ENCODE measurements at regions not wholly inside any gene's neighbourhood (a gene's known extent, or its start where the extent isn't known, plus 50 kb on each side); places are given as distances from the start of the nearest gene placed in this dataset.

DNA sequence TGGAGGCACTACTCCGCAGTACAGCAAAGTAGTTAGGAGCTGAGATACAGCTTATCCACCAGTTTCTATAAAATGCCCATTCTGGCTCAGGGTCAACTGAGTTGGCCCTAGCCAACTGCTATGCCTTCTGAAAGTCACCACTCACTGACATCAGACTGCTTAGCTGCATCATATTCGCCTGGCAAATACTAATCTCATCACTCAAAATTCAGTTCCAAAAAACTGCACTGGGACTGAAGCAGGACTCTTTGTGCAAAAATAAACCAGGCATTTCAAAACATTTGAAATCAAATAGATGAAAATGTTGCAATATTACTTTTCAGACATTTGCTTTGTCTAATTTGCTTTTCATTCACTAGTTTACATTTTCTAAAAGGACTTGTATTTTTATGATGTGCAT is 230.0 kb downstream of the ALDH8A1 start:
- no peak for DNase-seq (ENCODE audit: low read depth in 4 of 4, low spot score in 3 of 4)

DNA sequence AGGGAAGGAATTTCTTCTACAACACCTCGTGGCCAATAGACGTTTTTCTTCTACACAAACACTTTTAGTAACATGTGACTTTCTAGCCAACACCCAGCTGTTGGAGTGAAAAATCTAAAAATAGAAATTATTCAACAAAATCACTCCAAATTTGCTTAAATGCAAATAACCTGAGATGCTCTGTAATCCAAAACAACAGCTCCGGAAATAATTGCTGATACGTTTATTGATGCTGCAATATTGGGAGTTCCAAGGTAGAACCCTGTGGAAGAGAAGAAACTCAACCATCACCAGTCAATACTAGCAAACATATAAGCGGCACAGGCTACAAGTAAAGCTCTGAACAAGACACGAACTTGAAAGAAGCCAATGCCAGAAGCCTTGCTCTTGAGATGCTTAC is 230.6 kb downstream of the ALDH8A1 start:
- DNase-seq (ENCODE audit: low read depth in 4 of 4, low spot score in 3 of 4) = no peak

DNA sequence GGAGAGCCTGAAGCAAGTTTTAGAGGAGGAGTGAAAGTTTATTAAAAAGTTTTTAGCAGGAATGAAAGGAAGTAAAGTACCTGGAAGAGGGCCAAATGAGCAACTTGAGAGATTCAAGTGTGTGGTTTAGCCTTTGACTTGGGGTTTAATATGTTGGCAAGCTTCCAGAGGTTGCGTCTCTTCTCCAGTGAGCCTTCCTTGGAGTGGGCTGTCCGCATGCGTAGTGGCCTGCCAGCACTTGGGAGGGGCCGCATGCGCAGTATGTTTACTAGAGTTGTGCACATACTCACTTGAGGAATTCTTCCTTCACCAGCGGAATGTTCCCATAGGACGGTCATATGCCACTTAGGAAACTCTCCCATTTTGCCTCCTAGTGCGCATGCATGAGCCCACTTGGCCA is 235.2 kb downstream of the ALDH8A1 start:
- DNase-seq (ENCODE audit: low read depth in 4 of 4, low spot score in 3 of 4) = no peak

DNA sequence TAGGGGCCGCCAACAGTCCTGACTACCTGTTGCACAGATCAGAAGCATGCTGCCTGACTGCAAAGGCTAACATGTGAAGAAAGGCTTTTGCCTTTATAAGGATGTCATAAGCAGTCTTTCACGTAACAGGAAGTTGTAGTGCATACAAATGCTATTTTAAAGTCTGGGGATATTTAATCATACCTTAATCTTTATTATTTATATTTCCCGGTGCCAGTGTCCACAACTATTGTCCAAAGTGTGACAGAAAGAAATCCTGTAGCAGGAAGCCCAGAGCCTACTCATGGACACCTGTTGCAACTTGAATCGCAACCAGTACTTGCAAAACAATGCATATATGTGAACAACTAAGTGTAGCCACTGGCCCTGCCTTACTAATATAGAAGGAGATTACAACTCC is 235.8 kb downstream of the ALDH8A1 start:
- DNase-seq (ENCODE audit: low read depth in 4 of 4, low spot score in 3 of 4) = no peak

DNA sequence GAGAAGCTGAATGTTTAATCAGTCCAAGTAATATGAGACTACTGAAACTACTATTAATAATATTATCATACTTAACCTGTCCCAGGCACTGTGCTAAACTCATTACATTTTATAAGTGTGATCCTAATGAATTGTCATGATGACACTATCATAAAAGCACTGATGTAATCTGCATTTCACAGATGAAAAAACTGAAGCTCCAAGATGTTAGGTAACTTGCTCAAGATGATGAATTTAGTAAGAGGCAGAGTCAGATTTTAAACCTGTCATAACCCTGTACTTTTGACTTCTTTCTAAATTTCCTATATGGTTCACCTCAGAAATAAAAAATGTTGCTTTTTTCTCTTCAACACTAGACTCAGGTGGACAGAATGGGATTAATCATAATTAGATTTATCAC is 237.6 kb downstream of the ALDH8A1 start:
- no peak for DNase-seq (ENCODE audit: low read depth in 4 of 4, low spot score in 3 of 4)

DNA sequence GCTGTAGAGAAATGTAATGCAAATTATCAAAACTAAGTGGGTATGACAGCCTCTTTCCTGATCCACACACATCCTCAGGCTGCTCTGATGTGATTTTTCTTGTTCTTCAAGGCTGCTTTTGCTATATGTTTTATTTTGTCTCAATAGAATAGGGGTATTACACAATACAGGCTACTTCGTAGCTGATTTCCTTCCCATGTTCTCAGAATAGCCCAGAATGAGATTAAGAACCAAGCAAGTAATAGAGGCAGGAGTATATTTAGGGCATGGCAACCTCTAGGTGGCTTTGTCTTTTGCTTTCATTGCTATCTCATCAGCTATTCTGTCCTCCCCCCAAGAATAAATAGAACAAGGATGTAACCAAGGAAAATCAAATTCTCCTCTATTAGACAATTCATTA is 241.8 kb downstream of the ALDH8A1 start:
- no peak for DNase-seq (ENCODE audit: low read depth in 4 of 4, low spot score in 3 of 4)

DNA sequence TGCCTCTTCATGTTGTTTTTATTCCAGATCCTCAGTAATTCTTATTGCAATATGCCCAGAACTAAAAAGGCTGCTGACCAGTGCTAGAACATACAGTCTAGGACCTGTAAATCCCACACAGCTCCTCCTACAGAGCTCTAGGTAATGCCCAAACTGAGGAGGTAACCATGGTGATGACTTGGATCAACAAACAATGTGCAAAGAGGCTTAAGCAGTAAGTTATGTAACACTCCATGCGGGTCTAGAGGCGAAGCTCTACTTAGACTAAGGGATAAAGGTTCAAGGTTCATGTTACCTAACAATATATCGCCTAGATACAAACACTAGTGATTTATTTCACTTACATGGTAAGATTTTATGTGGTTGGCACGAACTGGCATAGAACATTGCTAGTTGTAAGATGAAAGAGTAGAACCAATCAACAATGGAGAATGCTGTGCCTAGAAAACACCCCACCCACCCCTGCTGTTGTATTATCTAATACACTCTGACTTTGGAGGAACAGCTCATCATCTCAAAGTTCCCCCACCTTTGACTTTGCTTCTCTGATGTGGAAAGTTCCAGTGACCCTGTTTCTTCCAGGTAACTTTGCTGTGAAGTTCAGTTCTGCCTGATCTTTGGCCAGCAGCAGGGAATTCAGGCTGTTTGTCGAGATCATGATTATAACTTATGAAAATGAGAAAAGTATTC is 242.4 kb downstream of the ALDH8A1 start:
- peak in 2 of 4 donors; percentile 31 to 46 for DNase-seq (ENCODE audit: low read depth in 4 of 4, low spot score in 3 of 4)

DNA sequence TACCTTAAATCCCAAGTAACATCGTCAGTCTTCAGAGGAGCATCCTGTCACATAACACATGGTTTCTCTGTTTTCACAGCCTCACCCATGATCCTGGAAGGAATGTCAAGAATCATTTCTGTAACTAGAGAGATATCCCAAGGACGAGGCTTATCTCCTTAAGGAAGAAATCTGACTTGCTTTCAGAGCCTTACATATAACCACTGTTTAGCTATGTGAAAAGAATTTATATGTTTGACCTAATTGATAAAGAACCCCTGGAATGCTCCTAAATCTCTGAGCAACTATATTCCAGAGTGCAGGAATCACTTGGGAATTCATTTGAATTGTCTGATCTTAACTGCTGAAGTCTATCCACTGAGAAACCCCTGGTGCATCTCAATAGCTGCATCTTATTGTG is 243.1 kb downstream of the ALDH8A1 start:
- DNase-seq (ENCODE audit: low read depth in 4 of 4, low spot score in 3 of 4) = no peak

DNA sequence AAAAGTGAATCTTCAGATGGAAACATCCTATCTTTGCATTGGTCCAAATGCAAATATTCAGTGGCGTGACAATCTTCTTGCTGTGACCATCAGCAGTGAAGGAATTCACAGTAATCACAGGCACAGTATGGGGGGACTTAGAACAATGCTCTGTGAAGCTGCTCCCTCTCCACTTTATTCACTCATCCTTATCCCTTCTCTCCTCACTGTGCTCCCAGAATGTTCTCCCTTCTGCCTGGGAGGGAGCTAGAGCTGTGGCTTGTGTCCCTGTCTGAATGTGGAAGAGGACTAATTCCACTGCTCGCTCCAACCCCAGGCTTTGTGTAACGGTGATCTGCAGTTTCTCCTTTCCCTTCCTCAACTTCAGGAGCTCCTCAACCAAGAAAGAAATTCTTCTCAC is 243.7 kb downstream of the ALDH8A1 start:
- DNase-seq (ENCODE audit: low read depth in 4 of 4, low spot score in 3 of 4) = no peak

DNA sequence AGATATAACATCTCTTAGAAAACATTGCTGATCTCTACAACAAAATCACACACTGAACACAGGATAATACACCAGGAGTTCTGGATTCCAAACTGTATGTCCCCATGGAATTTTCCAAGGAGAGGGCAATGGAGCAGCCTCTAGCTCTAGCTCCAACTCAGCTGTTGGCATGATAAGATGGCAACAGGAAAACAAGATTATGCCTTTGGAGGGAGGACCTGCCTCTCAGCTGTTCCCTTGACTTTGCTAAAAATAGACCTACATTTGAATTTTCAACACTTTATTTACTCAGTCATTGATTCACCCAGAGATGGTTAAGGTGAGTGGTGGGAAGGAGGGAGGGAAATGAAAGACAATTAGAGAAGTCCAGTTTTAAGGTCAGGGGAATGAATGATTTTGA is 246.7 kb downstream of the ALDH8A1 start:
- DNase-seq (ENCODE audit: low read depth in 4 of 4, low spot score in 3 of 4) = no peak

DNA sequence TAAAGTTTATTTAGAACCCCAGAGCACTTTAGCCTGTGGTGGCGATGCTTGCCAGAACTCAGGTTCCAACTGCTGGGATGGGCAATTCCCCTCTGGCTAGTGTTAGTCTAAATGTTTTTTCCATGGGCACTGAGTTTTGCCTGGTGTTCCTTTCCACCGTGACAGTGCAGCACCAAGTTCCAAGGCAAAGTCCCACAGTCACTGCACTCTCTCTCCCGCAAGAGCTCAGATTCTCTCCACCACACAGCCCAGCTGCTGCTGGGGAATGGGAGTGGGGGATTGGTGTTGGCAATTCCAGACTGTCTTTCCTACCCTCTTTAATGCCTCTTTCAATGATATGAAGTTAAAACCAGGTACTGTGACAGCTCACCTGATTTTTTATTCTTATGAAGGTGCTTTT is 247.6 kb downstream of the ALDH8A1 start:
- DNase-seq (ENCODE audit: low read depth in 4 of 4, low spot score in 3 of 4) = no peak

DNA sequence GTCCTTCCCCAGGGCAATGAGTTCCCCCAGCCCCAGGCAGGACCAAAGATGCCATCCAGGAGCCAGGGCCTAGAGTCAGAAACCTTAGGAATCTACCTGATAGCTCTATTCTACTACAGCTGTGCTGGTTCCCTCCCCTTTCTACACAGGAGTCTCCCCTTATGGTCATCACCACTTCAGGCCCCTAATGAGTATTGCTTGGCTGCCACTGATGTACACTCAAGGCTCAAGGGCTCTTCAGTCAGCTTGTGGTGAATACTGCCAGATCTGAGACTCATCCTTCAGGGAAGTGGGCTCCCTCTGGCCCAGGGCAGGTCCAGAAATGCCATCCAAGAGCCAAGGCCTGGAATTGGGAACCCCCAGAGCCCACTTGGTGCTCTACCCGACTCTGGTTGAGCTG is 248.6 kb downstream of the ALDH8A1 start:
- DNase-seq (ENCODE audit: low read depth in 4 of 4, low spot score in 3 of 4) = no peak

DNA sequence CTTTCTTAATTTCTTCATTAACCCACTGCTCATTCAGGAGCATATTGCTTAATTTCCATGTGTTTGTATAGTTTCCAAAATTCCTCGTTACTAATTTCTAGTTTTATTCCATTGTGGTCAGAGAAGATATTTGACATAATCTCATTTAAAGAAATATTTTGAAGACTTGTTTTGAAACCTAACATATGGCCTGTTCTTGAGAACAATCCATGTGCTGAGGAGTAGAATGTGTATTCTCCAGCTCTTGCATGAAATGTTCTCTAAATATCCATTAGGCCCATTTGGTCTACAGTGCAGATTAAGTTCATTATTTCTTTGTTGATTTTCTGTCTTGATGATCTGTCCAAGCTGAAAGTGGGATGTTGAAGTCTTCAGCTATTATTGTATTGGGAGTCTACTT is 251.7 kb downstream of the ALDH8A1 start:
- DNase-seq (ENCODE audit: low read depth in 4 of 4, low spot score in 3 of 4) = no peak

DNA sequence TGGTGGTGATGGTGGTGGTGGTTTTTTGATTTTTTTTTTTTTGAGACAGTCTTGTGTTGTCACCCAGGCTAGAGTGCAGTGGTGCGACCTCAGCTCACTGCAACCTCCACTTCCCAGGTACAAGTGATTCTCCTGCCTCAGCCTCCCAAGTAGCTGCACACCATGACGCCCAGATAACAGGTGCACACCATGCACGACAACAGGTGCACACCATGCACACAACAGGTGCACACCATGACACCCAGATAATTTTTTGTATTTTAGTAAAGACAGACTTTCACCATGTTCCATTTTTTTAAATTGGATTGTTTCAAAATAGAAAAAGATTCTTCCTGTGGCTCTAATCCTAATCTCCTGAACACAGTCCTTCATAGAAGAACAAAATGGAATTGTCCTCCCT is 257.9 kb downstream of the ALDH8A1 start:
- no peak for DNase-seq (ENCODE audit: low read depth in 4 of 4, low spot score in 3 of 4)

DNA sequence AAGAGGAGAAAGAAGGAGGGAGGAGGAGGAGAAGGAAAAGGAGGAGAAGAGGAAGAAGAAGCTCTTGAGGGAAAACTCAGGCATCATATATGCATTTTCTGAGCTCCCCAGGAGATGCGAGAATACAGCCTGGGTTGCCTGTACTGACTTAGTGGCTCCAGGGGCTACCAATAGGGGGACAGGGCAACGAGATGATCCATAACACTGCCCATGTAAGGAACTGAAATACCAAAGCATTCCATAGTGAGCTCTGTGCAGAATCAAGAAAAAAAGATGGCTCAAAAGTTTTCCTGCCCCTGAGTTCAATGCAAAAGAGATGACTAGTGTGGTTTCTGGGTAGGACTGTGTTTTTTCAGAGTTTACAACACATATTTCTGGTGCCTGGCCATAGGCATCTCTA is 258.7 kb downstream of the ALDH8A1 start:
- DNase-seq (ENCODE audit: low read depth in 4 of 4, low spot score in 3 of 4) = no peak

DNA sequence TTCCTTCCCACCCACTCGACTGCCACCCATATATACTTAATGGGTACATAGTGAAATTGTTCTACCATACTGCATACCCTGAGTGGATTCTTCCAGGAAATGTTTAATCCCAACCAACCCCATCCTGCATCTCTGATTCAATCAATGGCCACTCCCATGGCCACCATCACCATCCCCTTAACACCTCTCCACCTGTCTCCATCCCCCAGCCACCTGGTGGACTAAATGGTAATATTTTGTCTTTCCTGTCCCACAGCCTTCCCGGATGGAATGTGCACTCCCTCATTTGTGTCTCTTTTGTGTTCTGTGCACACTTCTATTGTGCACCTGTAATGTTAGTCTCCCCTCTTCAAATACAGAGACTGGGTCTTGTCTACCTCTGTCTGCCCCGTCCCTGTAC is 259.9 kb downstream of the ALDH8A1 start:
- DNase-seq (ENCODE audit: low read depth in 4 of 4, low spot score in 3 of 4) = no peak

DNA sequence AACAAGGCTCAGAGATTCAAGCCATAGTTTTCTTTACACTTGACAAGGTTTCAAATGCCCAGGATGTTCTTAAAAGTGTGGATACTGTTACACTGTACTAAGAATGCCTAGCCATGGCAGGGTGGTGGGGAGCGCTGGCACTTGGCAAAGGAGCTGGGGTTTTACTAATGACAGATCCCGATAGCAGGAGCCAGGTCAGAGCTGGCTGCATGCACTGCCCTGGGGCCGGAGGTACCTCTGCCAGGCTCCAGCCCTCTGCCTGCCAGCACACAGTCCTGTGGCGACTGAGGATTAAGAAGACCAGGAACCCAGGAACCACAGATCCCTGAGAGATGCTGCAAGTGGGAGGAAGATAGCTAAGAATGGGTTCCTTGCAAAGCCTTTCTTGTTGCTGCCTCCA is 260.3 kb downstream of the ALDH8A1 start:
- DNase-seq (ENCODE audit: low read depth in 4 of 4, low spot score in 3 of 4) = no peak

DNA sequence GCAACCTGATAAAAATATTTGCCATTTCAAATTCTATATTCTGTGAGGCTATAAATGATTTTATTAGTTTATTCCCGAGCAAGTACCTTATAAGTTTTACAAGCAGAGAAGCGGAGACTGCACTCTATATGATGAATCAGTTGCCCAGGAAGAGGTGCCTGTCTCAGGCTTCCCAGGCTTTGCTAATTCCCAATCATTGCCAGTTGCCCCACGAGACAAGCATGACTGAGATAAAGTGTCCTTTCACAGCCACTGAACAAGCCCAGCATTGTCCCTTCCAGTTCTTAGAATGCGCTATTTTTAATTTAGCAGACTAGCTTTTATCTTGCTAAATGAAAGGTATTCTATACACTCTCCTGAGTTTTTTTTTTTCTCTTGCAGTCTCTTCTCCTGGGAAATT is 260.7 kb downstream of the ALDH8A1 start:
- no peak for DNase-seq (ENCODE audit: low read depth in 4 of 4, low spot score in 3 of 4)

DNA sequence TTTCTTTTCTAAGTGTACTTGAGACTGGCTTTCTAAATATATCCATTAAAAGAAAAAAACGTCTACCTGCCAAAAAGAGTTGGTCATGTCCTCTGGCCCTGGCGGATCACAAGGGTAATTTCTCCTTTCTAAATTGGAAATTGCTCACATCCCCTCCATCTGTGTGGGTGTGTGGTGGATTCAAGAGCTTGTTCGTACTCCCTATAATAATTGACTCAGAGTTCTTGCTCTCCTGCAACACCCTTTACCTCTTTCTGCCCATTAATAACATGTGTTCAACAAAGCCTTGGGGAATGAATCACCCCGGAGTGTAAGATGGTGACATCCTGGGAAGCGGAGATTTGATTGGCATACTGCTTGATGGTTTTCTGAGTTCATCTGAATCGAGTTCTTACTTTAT is 263.8 kb downstream of the ALDH8A1 start:
- no peak for DNase-seq (ENCODE audit: low read depth in 4 of 4, low spot score in 3 of 4)

DNA sequence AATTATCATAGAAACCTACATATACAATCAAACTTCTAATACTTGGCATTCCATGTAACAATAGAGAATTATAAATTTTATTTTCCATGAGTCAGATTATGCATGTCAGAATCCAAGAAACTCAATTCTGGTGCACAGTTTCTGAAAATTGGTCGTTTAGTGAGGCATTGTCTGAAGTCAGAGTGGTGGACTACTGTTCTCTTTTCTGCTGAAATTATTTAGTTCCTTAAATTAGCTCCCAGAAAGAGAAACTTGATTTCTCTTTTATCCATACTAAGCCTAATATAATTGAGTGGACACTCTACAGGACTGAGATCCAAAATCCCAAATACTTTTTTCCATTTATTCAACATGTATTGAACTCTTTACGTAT is 265.5 kb downstream of the ALDH8A1 start:
- DNase-seq (ENCODE audit: low read depth in 4 of 4, low spot score in 3 of 4) = no peak

DNA sequence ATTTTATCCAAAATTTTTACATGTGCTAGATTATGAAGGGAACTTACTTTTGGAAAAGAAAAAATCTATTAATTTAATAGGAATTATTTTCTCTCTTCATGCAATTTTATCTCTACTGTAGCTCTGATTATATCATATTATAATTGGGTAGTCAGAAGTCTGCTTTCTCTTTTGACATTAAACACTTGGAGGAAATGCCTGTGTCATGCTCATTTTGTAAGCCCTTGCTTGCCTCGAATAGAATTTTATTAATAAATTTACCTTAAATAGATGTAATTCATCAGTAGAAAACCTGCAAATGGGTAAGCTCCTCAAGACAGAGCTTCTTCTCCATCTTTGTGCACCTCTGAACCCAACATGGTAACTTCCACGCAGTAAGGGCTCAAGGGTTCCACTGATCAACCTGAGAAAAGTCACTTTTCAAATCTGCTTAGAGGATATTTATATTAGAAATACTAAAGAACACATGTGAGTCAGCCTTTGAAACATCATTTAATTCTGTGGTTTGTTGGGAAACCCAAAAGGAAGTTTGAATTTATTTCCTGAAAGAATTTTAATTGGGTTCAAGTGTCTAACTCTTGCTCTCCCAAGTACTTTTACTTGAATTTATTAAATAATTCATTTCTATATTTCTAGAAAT is 266.0 kb downstream of the ALDH8A1 start:
- no peak for DNase-seq (ENCODE audit: low read depth in 4 of 4, low spot score in 3 of 4)

DNA sequence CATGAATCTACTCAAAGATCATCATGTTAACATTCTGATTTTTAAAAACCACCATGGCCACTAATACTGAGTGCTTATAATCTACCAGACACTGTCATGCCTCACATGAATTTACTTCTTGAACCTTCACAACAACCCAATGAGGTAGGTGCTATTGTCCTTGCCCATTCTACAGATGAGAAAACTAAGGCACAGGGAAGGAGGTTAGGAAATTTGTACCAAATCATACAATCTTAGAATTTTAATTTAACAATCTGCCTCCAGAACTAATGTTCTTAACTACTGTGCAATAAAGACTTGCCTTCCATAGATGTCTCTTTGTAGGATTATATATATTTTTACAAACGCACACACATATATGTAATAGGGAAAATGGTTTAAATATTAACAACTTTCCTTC is 269.5 kb downstream of the ALDH8A1 start:
- no peak for DNase-seq (ENCODE audit: low read depth in 4 of 4, low spot score in 3 of 4)

DNA sequence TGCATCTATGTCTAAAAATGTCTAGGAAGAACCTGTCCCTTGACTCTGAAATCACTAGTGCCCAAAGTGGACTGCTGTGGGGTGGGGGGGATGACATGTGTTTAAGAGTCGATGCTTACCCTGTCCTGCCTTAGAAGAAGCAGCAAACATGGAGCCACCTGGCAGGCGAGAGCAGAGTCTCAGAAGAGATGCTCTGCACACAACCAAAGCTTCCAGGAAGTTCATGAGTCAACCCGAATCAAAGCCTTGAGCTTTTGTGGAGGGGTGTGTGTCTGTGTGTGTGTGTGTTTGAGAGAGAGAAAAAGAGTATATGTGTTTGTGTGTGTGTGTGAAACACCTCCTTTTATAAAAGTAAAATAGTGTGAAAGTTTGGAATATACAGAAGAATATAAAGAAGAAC is 269.9 kb downstream of the ALDH8A1 start:
- DNase-seq (ENCODE audit: low read depth in 4 of 4, low spot score in 3 of 4) = no peak
